MM.1S (cell line): ENCODE measurements at regions not wholly inside any gene's neighbourhood (a gene's known extent, or its start where the extent isn't known, plus 50 kb on each side); places are given as distances from the start of the nearest gene placed in this dataset.

Experiments used
- DNase-seq: peaks from one replicate; pipeline ENCODE4 v3.0.0-alpha.2; 2015
- H2AFZ ChIP-seq: fragments of 300-600 bp; sonication (generic); 2 replicates; pipeline ENCODE4 v1.6.0; 2016; ENCODE audit warnings: antibody characterized with exemption, low read length
- H3F3A ChIP-seq: fragments of 300-600 bp; sonication (generic); 2 replicates; pipeline ENCODE4 v1.6.1; 2016; ENCODE audit warnings: mild to moderate bottlenecking, antibody characterized with exemption, low read length, moderate library complexity, mixed read lengths; ENCODE audit not compliant: insufficient read depth
- H3K27ac ChIP-seq: fragments of 300-600 bp; sonication (generic); 2 replicates; pipeline ENCODE4 v1.5.1; 2016; ENCODE audit warnings: mild to moderate bottlenecking, low read length
- H3K27me3 ChIP-seq: fragments of 300-600 bp; sonication (generic); replicated peaks from 2 replicates; pipeline ENCODE4 v1.6.0; 2016; ENCODE audit warnings: low read length; ENCODE audit not compliant: insufficient read depth
- H3K36me3 ChIP-seq: fragments of 300-600 bp; sonication (generic); replicated peaks from 2 replicates; pipeline ENCODE4 v1.6.1; 2016; ENCODE audit warnings: mild to moderate bottlenecking, low read length, mixed read lengths; ENCODE audit not compliant: insufficient read depth
- H3K4me1 ChIP-seq: fragments of 300-600 bp; sonication (generic); 2 replicates; pipeline ENCODE4 v1.6.1; 2016; ENCODE audit warnings: low read length, mixed read lengths
- H3K4me2 ChIP-seq: fragments of 300-600 bp; sonication (generic); 2 replicates; pipeline ENCODE4 v1.6.0; 2016; ENCODE audit warnings: low read depth, low read length
- H3K4me3 ChIP-seq: fragments of 300-600 bp; sonication (generic); 2 replicates; pipeline ENCODE4 v1.5.1; 2016; ENCODE audit warnings: low read length, mixed read lengths
- H3K79me2 ChIP-seq: fragments of 300-600 bp; sonication (generic); 2 replicates; pipeline ENCODE4 v1.6.1; 2016; ENCODE audit warnings: mixed run types, low read length, mixed read lengths
- H3K9ac ChIP-seq: fragments of 300-600 bp; sonication (generic); 2 replicates; pipeline ENCODE4 v1.6.1; 2016; ENCODE audit warnings: low read length, mixed read lengths
- H3K9me2 ChIP-seq: fragments of 300-600 bp; sonication (generic); replicated peaks from 2 replicates; pipeline ENCODE4 v1.6.1; 2016; ENCODE audit warnings: mild to moderate bottlenecking, low read length, mixed read lengths; ENCODE audit not compliant: insufficient read depth
- H3K9me3 ChIP-seq: fragments of 300-600 bp; sonication (generic); replicated peaks from 2 replicates; pipeline ENCODE4 v1.6.1; 2016; ENCODE audit warnings: mild to moderate bottlenecking, low read length, mixed read lengths; ENCODE audit not compliant: insufficient read depth
- H4K20me1 ChIP-seq: fragments of 300-600 bp; sonication (generic); 2 replicates; pipeline ENCODE4 v1.6.1; 2016; ENCODE audit warnings: mild to moderate bottlenecking, low read length, moderate library complexity, mixed read lengths; ENCODE audit not compliant: insufficient read depth
- CTCF ChIP-seq: fragments of 300-600 bp; sonication (generic); IDR thresholded peaks from 2 replicates; pipeline ENCODE4 v1.5.1; 2016; ENCODE audit warnings: antibody characterized with exemption, low read length, mixed read lengths
- EZH2 ChIP-seq: fragments of 300-600 bp; sonication (generic); optimal IDR thresholded peaks from 2 replicates; pipeline ENCODE3; 2017; ENCODE audit warnings: low read depth, mild to moderate bottlenecking, antibody characterized with exemption, low read length, mixed read lengths
- EZH2phosphoT487 ChIP-seq: fragments of 300-600 bp; sonication (generic); IDR thresholded peaks from 2 replicates; pipeline ENCODE4 v1.6.1; 2018; ENCODE audit warnings: antibody characterized with exemption, low read length

GRCh38 chr11:116065986-116066385 lies 561.8 kb upstream of the CADM1 start:
- H4K20me1 ChIP-seq = no peaks in the 10 kb centered on the region
- DNase-seq = peak; percentile 33

GRCh38 chr11:116065191-116065895 lies 561.1 kb upstream of the CADM1 start:
- Histone ChIP-seq H2AFZ (no peak overlapping the region), H4K20me1 (no peaks in the 10 kb centered on the region), H3K4me3 (no peak overlapping the region), H3K4me2 (no peak overlapping the region), H3K27ac (no peak overlapping the region), H3K9me2 (no peaks in the 10 kb centered on the region), H3K79me2 (no peaks in the 10 kb centered on the region), H3K36me3 (no peaks in the 10 kb centered on the region), H3K9me3 (no peaks in the 10 kb centered on the region), H3K27me3 (no peaks in the 10 kb centered on the region), H3K4me1 (no peaks in the 10 kb centered on the region; the same call in 1 of the 2 replicates), H3K9ac (no peak overlapping the region), H3F3A (no peaks in the 10 kb centered on the region)
- DNase-seq = no peak
- TF ChIP-seq EZH2 = no peak
- no peak for TF ChIP-seq CTCF
- TF ChIP-seq EZH2phosphoT487 = no peak

More at GRCh38 chr11:116065986-116066385, 561.8 kb upstream of the CADM1 start:
- no peak for TF ChIP-seq EZH2phosphoT487
- no peak for TF ChIP-seq EZH2
- H3K79me2 ChIP-seq = no peaks in the 10 kb centered on the region
- no peak overlapping the region for H3K4me3 ChIP-seq
- no peak overlapping the region for H3K4me2 ChIP-seq
- no peaks in the 10 kb centered on the region for H3F3A ChIP-seq
- H3K9me3 ChIP-seq = no peaks in the 10 kb centered on the region
- no peaks in the 10 kb centered on the region for H3K36me3 ChIP-seq
- no peaks in the 10 kb centered on the region; the same call in 1 of the 2 replicates for H3K4me1 ChIP-seq
- no peak overlapping the region for H3K9ac ChIP-seq
- no peak overlapping the region for H3K27ac ChIP-seq
- H3K27me3 ChIP-seq = no peaks in the 10 kb centered on the region
- H3K9me2 ChIP-seq = no peaks in the 10 kb centered on the region
- H2AFZ ChIP-seq = no peak overlapping the region

- no peaks in the 10 kb centered on the region for H4K20me1 ChIP-seq
- no peak overlapping the region for H3K9ac ChIP-seq
- no peak overlapping the region for H3K27ac ChIP-seq
- H3K79me2 ChIP-seq = no peaks in the 10 kb centered on the region
- H3K4me1 ChIP-seq = no peaks in the 10 kb centered on the region; the same call in 1 of the 2 replicates
- TF ChIP-seq EZH2phosphoT487 = no peak
- no peak for TF ChIP-seq EZH2
- TF ChIP-seq CTCF = no peak
- H3F3A ChIP-seq = no peaks in the 10 kb centered on the region
- no peaks in the 10 kb centered on the region for H3K36me3 ChIP-seq
- H3K4me2 ChIP-seq = no peak overlapping the region
- no peak for DNase-seq
- H3K9me3 ChIP-seq = no peaks in the 10 kb centered on the region
- no peak overlapping the region for H2AFZ ChIP-seq
- H3K4me3 ChIP-seq = no peak overlapping the region
- H3K9me2 ChIP-seq = no peaks in the 10 kb centered on the region
- H3K27me3 ChIP-seq = no peaks in the 10 kb centered on the region
These were observed 558.4 kb upstream of the CADM1 start for GRCh38 chr11:116062490-116063171.

- H3K9me3 ChIP-seq = no peaks in the 10 kb centered on the region
- no peak overlapping the region for H3K4me2 ChIP-seq
- H3K27me3 ChIP-seq = no peaks in the 10 kb centered on the region
- no peak overlapping the region for H2AFZ ChIP-seq
- H3F3A ChIP-seq = no peaks in the 10 kb centered on the region
- no peak for DNase-seq
- H3K9me2 ChIP-seq = no peaks in the 10 kb centered on the region
- H3K4me1 ChIP-seq = no peaks in the 10 kb centered on the region; the same call in 1 of the 2 replicates
- no peaks in the 10 kb centered on the region for H3K79me2 ChIP-seq
- H4K20me1 ChIP-seq = no peaks in the 10 kb centered on the region
- no peaks in the 10 kb centered on the region for H3K36me3 ChIP-seq
- TF ChIP-seq EZH2phosphoT487 (no peak), CTCF (no peak)
- H3K9ac ChIP-seq = no peak overlapping the region
- no peak overlapping the region for H3K4me3 ChIP-seq
- H3K27ac ChIP-seq = no peak overlapping the region
These were observed 557.9 kb upstream of the CADM1 start for GRCh38 chr11:116062129-116062489.
